ENCODE measurements at regions not wholly inside any gene's neighbourhood (a gene's known extent, or its start where the extent isn't known, plus 50 kb on each side); places are given as distances from the start of the nearest gene placed in this dataset.

DNA sequence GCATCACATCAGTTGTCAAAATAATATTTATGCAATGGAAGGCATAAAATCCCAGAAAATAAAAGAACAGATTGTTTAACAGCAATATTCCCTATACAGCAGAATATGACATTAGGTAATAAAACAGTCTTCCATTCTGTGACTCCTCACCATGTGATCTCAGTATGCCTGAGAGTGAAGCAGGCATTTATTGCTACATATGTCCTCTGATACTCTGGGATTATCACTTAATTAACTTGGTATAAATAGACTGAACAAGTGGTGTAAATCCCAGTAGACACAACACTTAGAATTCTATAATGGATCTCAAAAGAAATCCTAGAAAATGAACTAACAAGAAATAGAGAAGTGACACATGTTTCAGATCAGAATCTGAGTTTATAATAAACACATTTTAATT, 841.3 kb downstream of the PDHA2 start:
- Histone ChIP-seq H3K27me3 (ENCODE audit: control insufficient read depth, insufficient read depth, low read length, poor library complexity, severe bottlenecking) (no peaks in the 10 kb centered on the region), H3K9me3 (ENCODE audit: control insufficient read depth, low read length) (no peaks in the 10 kb centered on the region), H3K9ac (ENCODE audit: extremely low read depth, low read length, poor library complexity, severe bottlenecking) (no peak overlapping the region), H3K4me1 (ENCODE audit: control insufficient read depth, insufficient read depth, low read length) (no peaks in the 10 kb centered on the region), H3K4me3 (ENCODE audit: low read length) (no peak overlapping the region), H3K36me3 (ENCODE audit: control insufficient read depth, insufficient read depth, low read length) (no peaks in the 10 kb centered on the region), H3K27ac (ENCODE audit: low read depth, low read length) (no peak overlapping the region)
- Mint-ChIP-seq H3K27ac (no peak overlapping the region), H3K36me3 (ENCODE audit: low read depth) (no peaks in the 10 kb centered on the region), H3K27me3 (ENCODE audit: insufficient read depth) (no peaks in the 10 kb centered on the region), H3K4me3 (no peak overlapping the region), H3K4me1 (no peaks in the 10 kb centered on the region), H3K9me3 (no peaks in the 10 kb centered on the region)
- no peak for DNase-seq
- no peak for TF ChIP-seq CTCF (conservative IDR thresholded peaks at IDR 0.05)

DNA sequence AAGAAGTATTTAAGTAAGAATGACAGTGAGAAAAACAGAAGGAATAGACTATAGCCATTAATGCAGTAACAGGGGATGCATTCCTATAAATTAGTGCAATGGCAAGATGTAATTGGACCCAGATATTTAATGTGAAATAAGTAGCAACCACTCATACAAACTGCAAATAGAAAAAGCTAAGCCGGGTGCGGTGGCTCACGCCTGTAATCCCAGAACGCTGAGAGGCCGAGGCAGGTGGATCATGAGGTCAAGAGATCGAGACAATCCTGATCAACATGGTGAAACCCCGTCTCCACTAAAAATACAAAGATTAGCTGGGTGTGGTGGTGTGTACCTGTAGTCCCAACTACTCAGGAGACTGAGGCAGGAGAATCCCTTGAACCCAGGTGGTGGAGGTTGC, 845.8 kb downstream of the PDHA2 start:
- WGBS, 2 experiments (ENCODE audit: insufficient coverage in 1 of 2, insufficient read length in 1 of 2): 97 to 98% methylated on average over 6 to 7 of the region's 7 CpGs

DNA sequence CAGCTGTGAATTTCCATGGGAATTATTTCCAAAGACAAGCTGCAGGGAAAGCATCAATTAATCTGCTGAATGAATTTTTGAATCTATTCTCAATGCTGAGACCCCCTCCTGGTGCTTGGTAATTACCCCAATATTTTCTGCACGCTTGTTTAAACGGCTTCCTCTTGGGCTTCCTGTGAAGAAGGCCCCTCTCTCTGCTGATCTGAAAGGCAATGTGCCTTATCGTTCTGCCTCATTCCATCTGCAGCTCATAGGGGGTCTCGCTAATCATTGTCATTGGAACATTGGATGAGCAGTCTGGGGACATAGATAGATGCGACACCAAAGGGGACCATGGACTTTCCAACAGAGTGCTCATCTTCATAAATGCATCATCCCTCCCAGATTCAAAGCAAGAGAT, 851.6 kb downstream of the PDHA2 start:
- H3K36me3 ChIP-seq (ENCODE audit: control insufficient read depth, insufficient read depth, low read length): no peaks in the 10 kb centered on the region
- no peak overlapping the region for H3K27ac ChIP-seq (ENCODE audit: low read depth, low read length)
- 90 to 93% methylated on average over 3 to 5 of the region's 5 CpGs for WGBS, 2 experiments (ENCODE audit: insufficient coverage in 1 of 2, insufficient read length in 1 of 2)
- no peak overlapping the region for H3K9ac ChIP-seq (ENCODE audit: extremely low read depth, low read length, poor library complexity, severe bottlenecking)
- H3K9me3 ChIP-seq (ENCODE audit: control insufficient read depth, low read length): no peaks in the 10 kb centered on the region
- Mint-ChIP-seq H3K9me3 (no peaks in the 10 kb centered on the region), H3K4me1 (no peaks in the 10 kb centered on the region), H3K27ac (no peak overlapping the region), H3K36me3 (ENCODE audit: low read depth) (no peaks in the 10 kb centered on the region), H3K27me3 (ENCODE audit: insufficient read depth) (no peaks in the 10 kb centered on the region), H3K4me3 (no peak overlapping the region)
- H3K4me3 ChIP-seq (ENCODE audit: low read length): no peak overlapping the region
- no peak for TF ChIP-seq CTCF (conservative IDR thresholded peaks at IDR 0.05)
- H3K27me3 ChIP-seq (ENCODE audit: control insufficient read depth, insufficient read depth, low read length, poor library complexity, severe bottlenecking): no peaks in the 10 kb centered on the region
- H3K4me1 ChIP-seq (ENCODE audit: control insufficient read depth, insufficient read depth, low read length): no peaks in the 10 kb centered on the region
- no peak for DNase-seq

More for the DNA sequence above, 845.8 kb downstream of the PDHA2 start:
- Histone ChIP-seq H3K4me3 (ENCODE audit: low read length) (no peak overlapping the region), H3K36me3 (ENCODE audit: control insufficient read depth, insufficient read depth, low read length) (no peaks in the 10 kb centered on the region), H3K27ac (ENCODE audit: low read depth, low read length) (no peak overlapping the region), H3K27me3 (ENCODE audit: control insufficient read depth, insufficient read depth, low read length, poor library complexity, severe bottlenecking) (no peaks in the 10 kb centered on the region), H3K9me3 (ENCODE audit: control insufficient read depth, low read length) (no peaks in the 10 kb centered on the region), H3K9ac (ENCODE audit: extremely low read depth, low read length, poor library complexity, severe bottlenecking) (no peak overlapping the region), H3K4me1 (ENCODE audit: control insufficient read depth, insufficient read depth, low read length) (no peaks in the 10 kb centered on the region)
- H3K27ac Mint-ChIP-seq: no peak overlapping the region
- H3K4me1 Mint-ChIP-seq: no peaks in the 10 kb centered on the region
- H3K4me3 Mint-ChIP-seq: no peak overlapping the region
- no peak for TF ChIP-seq CTCF (conservative IDR thresholded peaks at IDR 0.05)
- no peak for DNase-seq
- H3K36me3 Mint-ChIP-seq (ENCODE audit: low read depth): no peaks in the 10 kb centered on the region
- H3K27me3 Mint-ChIP-seq (ENCODE audit: insufficient read depth): no peaks in the 10 kb centered on the region
- H3K9me3 Mint-ChIP-seq: no peaks in the 10 kb centered on the region
